ENCODE measurements at regions not wholly inside any gene's neighbourhood (a gene's known extent, or its start where the extent isn't known, plus 50 kb on each side); places are given as distances from the start of the nearest gene placed in this dataset.

DNA sequence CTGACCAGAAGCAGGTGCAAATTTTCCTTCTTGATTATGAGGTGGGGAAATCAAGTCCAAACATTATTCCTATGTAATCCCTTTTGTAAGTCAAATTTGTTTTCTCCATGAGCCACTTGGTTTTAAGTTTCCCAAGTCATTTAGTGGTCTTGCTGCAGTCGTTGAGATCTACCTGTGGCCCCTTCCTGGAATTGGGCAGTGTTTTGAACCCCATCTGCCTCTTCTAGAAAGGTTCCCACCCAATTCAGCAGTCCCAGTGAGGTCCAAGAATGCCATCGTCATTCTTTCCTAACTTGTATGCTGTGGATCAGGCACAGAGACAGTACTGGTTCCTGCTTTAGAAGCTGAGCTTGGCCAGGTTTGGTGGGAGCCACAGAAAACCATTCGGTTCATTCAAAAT, 77.8 kb upstream of the GNAZ start:
- H3K27ac Mint-ChIP-seq: no peak overlapping the region

DNA sequence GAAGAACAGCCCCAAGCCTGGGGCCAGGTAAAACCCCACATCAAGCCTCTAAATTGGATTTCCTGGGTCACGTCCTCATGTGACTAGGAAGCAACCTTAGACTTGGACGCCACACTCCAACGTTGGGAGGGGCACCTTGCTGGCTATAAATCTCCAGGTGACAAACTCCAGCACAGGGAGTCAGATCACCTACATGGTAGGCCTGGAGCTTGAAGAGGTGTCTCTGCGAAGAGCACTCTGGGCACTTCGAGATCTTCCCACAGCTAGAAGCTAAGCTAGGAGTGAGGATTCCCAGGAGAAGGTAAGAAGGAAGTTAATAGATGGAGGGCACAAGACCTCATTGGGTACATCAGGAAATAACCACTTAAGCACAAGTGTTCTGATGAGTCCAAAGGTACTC, 77.1 kb upstream of the GNAZ start:
- no peaks in the 10 kb centered on the region for H3K4me1 Mint-ChIP-seq (ENCODE audit: low read depth)
- H3K4me3 Mint-ChIP-seq (ENCODE audit: low read depth): no peak overlapping the region
- H3K9me3 Mint-ChIP-seq: peaks cover 28% of the 10 kb centered on the region
- DNase-seq (ENCODE audit: low spot score): no peak
- peaks cover 38% of the 10 kb centered on the region for H3K27me3 Mint-ChIP-seq (ENCODE audit: low read depth)
- H3K36me3 Mint-ChIP-seq (ENCODE audit: low read depth): no peaks in the 10 kb centered on the region
- H3K27ac Mint-ChIP-seq: no peak overlapping the region
- intact Hi-C loops (cut with micrococcal nuclease): no loop called here

More for the DNA sequence above, 77.8 kb upstream of the GNAZ start:
- peaks cover 34% of the 10 kb centered on the region for H3K27me3 Mint-ChIP-seq (ENCODE audit: low read depth)
- peaks cover 21% of the 10 kb centered on the region for H3K9me3 Mint-ChIP-seq
- no peaks in the 10 kb centered on the region for H3K36me3 Mint-ChIP-seq (ENCODE audit: low read depth)
- H3K4me1 Mint-ChIP-seq (ENCODE audit: low read depth): no peaks in the 10 kb centered on the region
- no peak for DNase-seq (ENCODE audit: low spot score)
- H3K4me3 Mint-ChIP-seq (ENCODE audit: low read depth): no peak overlapping the region
- intact Hi-C loops (cut with micrococcal nuclease): no loop called here

DNA sequence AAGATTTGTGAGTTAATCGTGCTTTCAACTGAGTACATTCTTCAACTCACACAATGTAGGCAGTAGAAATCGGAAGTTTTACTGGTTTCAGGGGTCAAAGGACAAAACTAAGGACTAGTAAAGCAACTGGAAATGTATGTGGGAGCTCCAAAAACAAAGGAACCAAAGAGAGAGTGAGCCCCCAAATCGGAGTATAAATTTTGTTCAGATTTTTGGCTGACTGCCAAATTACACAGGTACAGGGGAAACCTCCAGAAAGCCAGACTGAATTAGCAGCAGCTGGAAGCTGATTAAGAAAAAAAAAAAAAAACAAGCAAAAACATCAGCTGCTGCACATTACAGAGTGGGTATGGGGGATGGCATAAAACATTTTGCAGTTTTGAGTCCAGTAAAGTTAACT, 75.2 kb upstream of the GNAZ start:
- Mint-ChIP-seq H3K9me3 (peaks cover 34% of the 10 kb centered on the region), H3K36me3 (ENCODE audit: low read depth) (no peaks in the 10 kb centered on the region), H3K4me3 (ENCODE audit: low read depth) (no peak overlapping the region), H3K27me3 (ENCODE audit: low read depth) (peaks cover 38% of the 10 kb centered on the region), H3K27ac (no peak overlapping the region), H3K4me1 (ENCODE audit: low read depth) (no peaks in the 10 kb centered on the region)
- DNase-seq (ENCODE audit: low spot score): no peak
- intact Hi-C loops (cut with micrococcal nuclease): no loop called here

DNA sequence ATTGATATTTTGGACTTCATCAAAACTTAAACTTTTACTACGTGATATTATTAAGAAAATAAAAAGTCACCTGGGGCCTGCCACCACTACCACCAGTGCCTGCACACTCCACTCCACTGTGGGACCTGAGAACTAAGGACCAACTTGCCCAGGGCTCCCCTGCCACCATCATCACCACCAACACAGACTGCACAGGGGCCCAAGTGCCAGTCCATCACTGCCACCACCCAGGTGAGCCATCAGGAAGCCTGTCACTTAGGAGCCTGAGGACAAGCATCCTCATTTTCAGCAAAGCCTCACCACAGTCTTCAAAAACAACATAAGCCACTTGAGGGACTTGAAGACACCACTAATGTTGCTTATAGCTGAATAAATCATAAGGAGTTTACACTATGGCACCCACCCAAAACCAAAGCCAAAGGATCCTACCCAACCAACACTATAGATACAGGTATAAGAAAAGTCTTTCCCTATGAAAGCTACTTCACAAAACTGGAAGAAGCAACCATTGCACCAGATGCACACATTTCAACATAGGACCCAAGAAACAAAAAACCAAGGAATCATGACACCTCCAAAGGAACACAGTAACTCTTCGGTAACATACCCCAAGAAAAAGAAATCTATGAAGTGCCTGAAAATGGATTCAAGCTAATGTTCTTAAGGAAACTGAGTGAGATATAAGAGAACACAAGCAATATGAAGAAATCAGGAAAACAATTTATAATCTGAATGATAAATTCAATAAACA, 73.6 kb upstream of the GNAZ start:
- Mint-ChIP-seq H3K9me3 (peaks cover 34% of the 10 kb centered on the region), H3K27ac (no peak overlapping the region), H3K4me1 (ENCODE audit: low read depth) (no peaks in the 10 kb centered on the region), H3K36me3 (ENCODE audit: low read depth) (no peaks in the 10 kb centered on the region), H3K27me3 (ENCODE audit: low read depth) (peaks cover 35% of the 10 kb centered on the region), H3K4me3 (ENCODE audit: low read depth) (no peak overlapping the region)
- DNase-seq (ENCODE audit: low spot score): no peak
- intact Hi-C loops (cut with micrococcal nuclease): no loop called here

DNA sequence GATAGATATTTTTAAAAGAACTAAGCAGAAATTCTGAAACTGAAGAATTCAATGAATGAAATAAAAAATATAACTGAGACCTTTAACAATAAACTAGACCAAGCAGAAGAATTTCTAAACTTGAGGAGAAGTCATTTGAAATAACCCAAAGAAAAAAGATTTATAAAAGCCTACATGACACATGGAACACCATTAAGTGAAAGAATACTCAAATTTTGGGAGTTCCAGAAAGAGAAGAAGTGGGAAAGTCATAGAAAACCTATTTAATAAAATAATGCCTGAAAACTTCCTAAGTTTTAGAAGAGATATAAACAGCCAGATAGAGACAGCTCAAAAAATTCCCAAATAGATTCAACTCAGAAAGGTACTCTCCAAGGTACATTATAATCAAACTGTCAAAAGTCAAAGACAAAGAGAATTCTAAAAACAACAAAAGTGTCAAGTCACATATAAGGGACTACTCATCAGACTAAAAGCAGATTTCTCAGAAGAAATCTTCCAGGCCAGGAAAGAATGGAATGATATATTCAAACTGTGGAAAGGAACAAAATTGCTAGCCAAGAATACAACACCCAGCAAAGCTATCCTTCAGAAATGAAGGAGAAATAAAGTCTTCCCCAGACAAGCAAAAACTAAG, 72.9 kb upstream of the GNAZ start:
- H3K4me3 Mint-ChIP-seq (ENCODE audit: low read depth): no peak overlapping the region
- H3K4me1 Mint-ChIP-seq (ENCODE audit: low read depth): no peaks in the 10 kb centered on the region
- H3K27me3 Mint-ChIP-seq (ENCODE audit: low read depth): peaks cover 42% of the 10 kb centered on the region
- H3K36me3 Mint-ChIP-seq (ENCODE audit: low read depth): no peaks in the 10 kb centered on the region
- H3K9me3 Mint-ChIP-seq: peaks cover 34% of the 10 kb centered on the region
- intact Hi-C loops (cut with micrococcal nuclease): no loop called here
- no peak overlapping the region for H3K27ac Mint-ChIP-seq
- DNase-seq (ENCODE audit: low spot score): no peak

DNA sequence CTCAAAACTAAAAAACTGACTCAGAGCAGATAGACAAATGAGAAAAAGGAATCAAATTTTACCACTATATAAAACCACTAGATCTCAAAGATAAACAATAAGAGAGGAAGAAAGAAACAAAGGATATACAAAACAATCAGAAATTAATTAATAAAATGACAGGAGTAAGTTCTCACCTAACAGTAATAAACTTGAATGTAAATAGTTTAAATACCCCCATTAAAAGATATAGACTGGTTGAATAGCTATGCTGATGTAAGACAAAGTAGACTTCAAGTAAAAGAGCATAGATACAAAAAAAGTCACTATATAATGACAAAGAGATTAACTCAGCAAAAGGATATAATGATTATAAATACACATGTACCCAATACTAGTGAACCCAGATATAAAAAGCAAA, 72.3 kb upstream of the GNAZ start:
- Mint-ChIP-seq H3K4me1 (ENCODE audit: low read depth) (no peaks in the 10 kb centered on the region), H3K36me3 (ENCODE audit: low read depth) (no peaks in the 10 kb centered on the region), H3K27ac (no peak overlapping the region), H3K9me3 (peaks cover 34% of the 10 kb centered on the region), H3K27me3 (ENCODE audit: low read depth) (peaks cover 44% of the 10 kb centered on the region), H3K4me3 (ENCODE audit: low read depth) (no peak overlapping the region)
- intact Hi-C loops (cut with micrococcal nuclease): no loop called here
- DNase-seq (ENCODE audit: low spot score): no peak

DNA sequence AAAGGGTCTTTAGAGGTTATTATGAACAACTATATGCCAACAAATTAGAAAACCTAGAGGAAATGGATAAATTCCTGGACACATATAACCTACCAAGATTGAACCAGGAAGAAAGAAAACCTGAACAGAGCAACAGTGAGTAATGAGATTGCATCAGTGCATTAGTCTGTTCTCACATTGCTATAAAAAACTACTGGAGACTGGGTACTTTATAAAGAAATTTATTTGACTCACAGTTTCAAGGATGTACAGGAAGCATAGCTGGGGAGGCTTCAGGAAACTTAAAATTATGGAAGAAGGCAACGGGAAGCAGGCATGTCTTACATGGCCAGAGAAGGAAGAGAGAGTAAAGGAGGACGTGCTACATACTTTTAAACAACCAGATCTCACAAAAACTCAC, 70.8 kb upstream of the GNAZ start:
- Mint-ChIP-seq H3K27me3 (ENCODE audit: low read depth) (peaks cover 52% of the 10 kb centered on the region), H3K4me1 (ENCODE audit: low read depth) (no peaks in the 10 kb centered on the region), H3K4me3 (ENCODE audit: low read depth) (no peak overlapping the region), H3K27ac (no peak overlapping the region), H3K36me3 (ENCODE audit: low read depth) (no peaks in the 10 kb centered on the region), H3K9me3 (peaks cover 34% of the 10 kb centered on the region)
- intact Hi-C loops (cut with micrococcal nuclease): no loop called here
- no peak for DNase-seq (ENCODE audit: low spot score)

DNA sequence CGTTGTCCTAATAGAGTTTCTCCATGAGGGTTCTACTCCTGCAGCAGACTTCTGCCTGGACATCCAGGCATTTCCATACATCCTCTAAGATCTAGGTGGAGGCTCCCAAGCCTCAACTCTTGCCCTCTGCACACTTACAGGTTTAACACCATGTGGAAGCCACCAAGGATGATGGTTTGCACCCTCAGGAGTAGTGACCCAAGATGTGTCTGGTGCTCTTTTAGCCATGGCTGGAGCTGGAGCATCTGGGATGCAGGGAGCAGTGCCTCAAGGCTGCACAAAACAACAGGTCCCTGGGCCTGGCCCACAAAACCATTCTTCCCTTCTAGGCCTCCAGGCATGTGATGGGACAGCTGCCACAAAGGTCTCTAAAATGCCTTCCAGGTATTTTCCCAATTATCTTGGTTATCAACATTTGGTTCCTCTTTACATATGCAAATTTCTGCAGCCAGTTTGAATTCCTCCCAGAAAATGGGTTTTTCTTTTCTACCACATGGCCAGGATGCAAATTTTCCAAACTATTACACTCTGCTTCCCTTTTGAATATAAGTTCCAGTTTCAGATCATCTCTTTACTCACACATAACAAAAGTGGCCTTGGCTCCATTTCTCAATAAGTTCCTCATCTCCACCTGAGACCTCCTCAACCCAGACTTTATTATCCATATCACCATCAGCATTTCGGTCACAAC, 69.5 kb upstream of the GNAZ start:
- H3K27ac Mint-ChIP-seq: no peak overlapping the region
- peaks cover 28% of the 10 kb centered on the region for H3K9me3 Mint-ChIP-seq
- no peak for DNase-seq (ENCODE audit: low spot score)
- no peaks in the 10 kb centered on the region for H3K36me3 Mint-ChIP-seq (ENCODE audit: low read depth)
- H3K4me3 Mint-ChIP-seq (ENCODE audit: low read depth): no peak overlapping the region
- H3K27me3 Mint-ChIP-seq (ENCODE audit: low read depth): peaks cover 58% of the 10 kb centered on the region
- no peaks in the 10 kb centered on the region for H3K4me1 Mint-ChIP-seq (ENCODE audit: low read depth)
- intact Hi-C loops (cut with micrococcal nuclease): no loop called here

DNA sequence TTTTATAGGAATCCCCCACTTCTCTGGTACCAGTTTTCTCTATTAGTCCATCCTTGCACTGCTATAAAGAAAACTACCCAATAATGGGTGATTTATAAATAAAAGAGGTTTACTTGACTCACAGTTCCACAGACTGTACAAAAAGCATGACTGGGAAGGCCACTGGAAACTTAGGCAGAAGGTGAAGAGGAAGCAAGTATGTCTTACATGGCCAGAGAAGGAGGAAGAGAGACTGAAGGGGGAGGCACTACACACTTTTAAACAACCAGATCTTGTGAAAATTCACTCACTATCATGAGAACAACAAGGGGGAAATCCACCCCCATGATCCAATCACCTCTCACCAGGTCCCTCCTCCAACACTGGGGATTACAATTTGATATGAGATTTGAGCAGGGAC, 68.9 kb upstream of the GNAZ start:
- Mint-ChIP-seq H3K27ac (no peak overlapping the region), H3K27me3 (ENCODE audit: low read depth) (peaks cover 61% of the 10 kb centered on the region), H3K4me1 (ENCODE audit: low read depth) (no peaks in the 10 kb centered on the region)

DNA sequence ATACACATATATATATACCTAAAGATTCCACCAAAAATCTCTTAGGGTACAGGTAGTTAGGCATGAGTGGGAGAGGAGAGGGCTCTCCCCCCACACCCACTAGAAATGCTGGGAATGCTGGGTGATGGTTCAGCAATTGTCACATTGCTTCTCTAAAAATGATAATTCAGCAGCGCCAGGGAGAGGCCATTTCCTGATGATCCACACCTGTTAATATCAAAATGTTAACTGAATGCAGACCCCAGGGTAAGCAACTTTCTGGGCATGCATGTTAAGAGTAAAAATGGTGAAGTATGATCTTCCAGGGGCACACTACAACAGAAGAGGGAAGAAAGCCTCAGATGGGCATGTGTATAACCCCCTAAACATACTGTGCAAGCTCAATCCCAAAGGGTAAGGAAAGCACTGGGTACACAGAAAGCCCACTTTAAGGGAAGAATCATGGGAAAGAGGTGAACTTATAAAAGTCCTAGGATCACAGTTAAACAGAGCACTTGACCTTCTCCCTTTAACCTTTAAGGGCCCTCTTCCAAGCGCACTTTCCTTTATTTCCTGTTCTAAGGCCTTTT, 67.6 kb upstream of the GNAZ start:
- intact Hi-C loops (cut with micrococcal nuclease): no loop called here
- H3K4me3 Mint-ChIP-seq (ENCODE audit: low read depth): no peak overlapping the region
- no peaks in the 10 kb centered on the region for H3K36me3 Mint-ChIP-seq (ENCODE audit: low read depth)
- DNase-seq (ENCODE audit: low spot score): no peak
- peaks cover 66% of the 10 kb centered on the region for H3K27me3 Mint-ChIP-seq (ENCODE audit: low read depth)
- peaks cover 12% of the 10 kb centered on the region for H3K9me3 Mint-ChIP-seq
- H3K27ac Mint-ChIP-seq: no peak overlapping the region
- no peaks in the 10 kb centered on the region for H3K4me1 Mint-ChIP-seq (ENCODE audit: low read depth)

More for the DNA sequence above, 68.9 kb upstream of the GNAZ start:
- DNase-seq (ENCODE audit: low spot score): no peak
- peaks cover 24% of the 10 kb centered on the region for H3K9me3 Mint-ChIP-seq
- H3K4me3 Mint-ChIP-seq (ENCODE audit: low read depth): no peak overlapping the region
- no peaks in the 10 kb centered on the region for H3K36me3 Mint-ChIP-seq (ENCODE audit: low read depth)
- intact Hi-C loops (cut with micrococcal nuclease): no loop called here

DNA sequence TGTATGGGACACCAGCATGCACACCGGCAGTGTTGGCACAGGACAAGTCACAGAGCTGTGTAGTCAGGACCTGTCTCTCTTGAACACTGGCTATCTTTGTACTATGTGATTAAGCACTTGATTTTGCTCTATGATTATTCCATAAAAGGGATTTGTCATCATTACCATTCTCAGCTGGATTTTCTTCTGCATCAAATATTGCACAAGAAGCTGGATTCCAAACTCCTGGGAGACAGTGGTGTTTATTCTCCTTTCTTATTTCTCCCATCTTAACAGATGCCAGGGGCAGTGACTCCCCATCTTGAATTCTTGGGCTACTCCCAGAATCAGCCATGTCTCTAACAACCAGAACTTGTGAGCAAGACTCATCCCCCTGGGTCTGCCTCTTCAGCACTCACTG, 62.5 kb upstream of the GNAZ start:
- H3K27me3 Mint-ChIP-seq (ENCODE audit: low read depth): peaks cover 57% of the 10 kb centered on the region
- H3K4me1 Mint-ChIP-seq (ENCODE audit: low read depth): peaks cover 22% of the 10 kb centered on the region
- H3K9me3 Mint-ChIP-seq: no peaks in the 10 kb centered on the region
- H3K27ac Mint-ChIP-seq: no peak overlapping the region
- no peak for DNase-seq (ENCODE audit: low spot score)
- H3K36me3 Mint-ChIP-seq (ENCODE audit: low read depth): no peaks in the 10 kb centered on the region
- intact Hi-C loops (cut with micrococcal nuclease): no loop called here
- no peak overlapping the region for H3K4me3 Mint-ChIP-seq (ENCODE audit: low read depth)

DNA sequence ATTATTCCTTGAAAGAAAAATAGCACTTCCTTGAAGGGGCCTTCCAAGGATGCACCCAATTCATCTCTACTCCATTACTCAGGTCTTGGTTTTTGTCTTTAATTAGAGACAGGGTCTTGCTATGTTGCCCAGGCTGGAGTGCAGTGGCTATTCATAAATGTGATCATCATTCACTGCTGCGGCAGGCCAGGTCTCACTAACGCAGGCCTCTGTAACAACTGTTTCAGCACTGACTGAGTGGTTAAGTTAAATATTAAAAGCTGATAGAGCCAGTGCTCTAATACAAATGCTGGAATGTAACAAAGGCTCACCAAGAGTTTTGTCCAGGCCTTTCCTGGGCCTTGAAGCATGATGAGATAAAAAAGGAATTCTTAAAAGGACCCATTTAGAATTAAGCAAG, 61.4 kb upstream of the GNAZ start:
- DNase-seq (ENCODE audit: low spot score): no peak
- Mint-ChIP-seq H3K4me1 (ENCODE audit: low read depth) (peaks cover 22% of the 10 kb centered on the region), H3K9me3 (no peaks in the 10 kb centered on the region), H3K27me3 (ENCODE audit: low read depth) (peaks cover 48% of the 10 kb centered on the region), H3K27ac (no peak overlapping the region), H3K4me3 (ENCODE audit: low read depth) (no peak overlapping the region), H3K36me3 (ENCODE audit: low read depth) (no peaks in the 10 kb centered on the region)
- intact Hi-C loops (cut with micrococcal nuclease): no loop called here

Data from activated T-helper 2 cell treated with anti-CD3 and anti-CD28 coated beads, Interferon-gamma antibody, Interleukin-2, Interleukin-4, amounts not matched to agents 10 μg/mL and 5 μg/mL and 100 μg/mL, durations not matched to agents 14 hours and 24 hours and 36 hours (primary cell).